Testis (tissue), 2 donors: ENCODE measurements at regions not wholly inside any gene's neighbourhood (a gene's known extent, or its start where the extent isn't known, plus 50 kb on each side); places are given as distances from the start of the nearest gene placed in this dataset.

Experiments
- POLR2A ChIP-seq: fragments of 450-650 bp; IDR thresholded peaks from one replicate; pipeline ENCODE4 v1.6.1; 2017; ENCODE audit warnings: antibody characterized with exemption, mild to moderate bottlenecking, moderate library complexity
- TF ChIP-seq, protein P1 (sequence below), 3 experiments: fragments of 450-650 bp in 2 of 3; fragments of 200-600 bp in 1 of 3; sonication (generic) in 1 of 3; IDR thresholded peaks; one replicate each; pipeline ENCODE4 v1.5.1; 2016 to 2019; ENCODE audit warnings: antibody characterized with exemption in 3 of 3, mild to moderate bottlenecking in 2 of 3, moderate library complexity in 1 of 3

DNA sequence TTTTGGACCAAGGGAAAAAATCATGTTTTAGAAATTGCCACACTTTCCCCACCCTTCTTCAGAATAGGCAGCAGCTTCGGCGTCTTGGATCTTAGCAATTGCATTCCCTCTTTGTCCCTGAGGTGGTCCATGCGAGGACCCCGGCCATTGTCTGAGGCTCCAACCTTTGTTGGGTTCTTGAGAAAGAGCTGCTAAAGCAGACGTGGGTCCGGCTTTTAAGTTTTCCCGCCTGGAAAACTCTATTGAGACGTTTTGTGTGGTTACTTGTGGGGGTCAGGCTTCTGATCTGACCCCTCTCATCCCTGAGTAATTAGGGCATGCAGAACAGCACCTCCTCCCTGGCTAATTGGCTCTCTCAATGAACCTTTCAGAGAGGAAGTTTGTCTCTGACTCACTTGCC, 509.6 kb upstream of the TNC start:
- TF ChIP-seq, protein P1, sequence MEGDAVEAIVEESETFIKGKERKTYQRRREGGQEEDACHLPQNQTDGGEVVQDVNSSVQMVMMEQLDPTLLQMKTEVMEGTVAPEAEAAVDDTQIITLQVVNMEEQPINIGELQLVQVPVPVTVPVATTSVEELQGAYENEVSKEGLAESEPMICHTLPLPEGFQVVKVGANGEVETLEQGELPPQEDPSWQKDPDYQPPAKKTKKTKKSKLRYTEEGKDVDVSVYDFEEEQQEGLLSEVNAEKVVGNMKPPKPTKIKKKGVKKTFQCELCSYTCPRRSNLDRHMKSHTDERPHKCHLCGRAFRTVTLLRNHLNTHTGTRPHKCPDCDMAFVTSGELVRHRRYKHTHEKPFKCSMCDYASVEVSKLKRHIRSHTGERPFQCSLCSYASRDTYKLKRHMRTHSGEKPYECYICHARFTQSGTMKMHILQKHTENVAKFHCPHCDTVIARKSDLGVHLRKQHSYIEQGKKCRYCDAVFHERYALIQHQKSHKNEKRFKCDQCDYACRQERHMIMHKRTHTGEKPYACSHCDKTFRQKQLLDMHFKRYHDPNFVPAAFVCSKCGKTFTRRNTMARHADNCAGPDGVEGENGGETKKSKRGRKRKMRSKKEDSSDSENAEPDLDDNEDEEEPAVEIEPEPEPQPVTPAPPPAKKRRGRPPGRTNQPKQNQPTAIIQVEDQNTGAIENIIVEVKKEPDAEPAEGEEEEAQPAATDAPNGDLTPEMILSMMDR (IDR thresholded peaks at IDR 0.05), result no peak
- TF ChIP-seq POLR2A, result no peak
